CD4-positive, alpha-beta memory T cell (primary cell): ENCODE measurements at regions not wholly inside any gene's neighbourhood (a gene's known extent, or its start where the extent isn't known, plus 50 kb on each side); places are given as distances from the start of the nearest gene placed in this dataset.
A peak's percentile ranks its signal among the peaks of the same experiment; 100 is the strongest.
"Not testable (repeated sequence)": the region's sequence is repeated elsewhere in the genome, so short reads cannot be mapped to it uniquely, and the experiment has no call there.

ENCODE experiments used
- CTCF ChIA-PET: fragments of 350-600 bp; sonication (Branson Sonifier 250); formaldehyde crosslinking; loops from one replicate; lab custom pipeline; 2021; ENCODE audit warnings: inconsistent platforms; ENCODE audit not compliant: partially characterized antibody; lab: Charles Lee
- POLR2A ChIA-PET: fragments of 350-600 bp; sonication (Branson Sonifier 250); formaldehyde crosslinking; loops from one replicate; lab custom pipeline; 2021; ENCODE audit not compliant: partially characterized antibody; lab: Charles Lee
- DNase-seq, 5 donors: peaks; one replicate each; pipeline versions ENCODE4 v3.0.0 to v3.0.0-alpha.2; 2020 to 2022; ENCODE audit warnings: mixed read lengths in 1 of 5
- H3K27ac ChIP-seq: one replicate; pipeline ENCODE4 v1.7.0; 2013; ENCODE audit warnings: low read depth, low read length
- H3K27me3 ChIP-seq: 2 replicates; pipeline ENCODE4 v1.7.0; 2013; ENCODE audit warnings: mild to moderate bottlenecking, low read length, moderate library complexity; ENCODE audit not compliant: insufficient read depth
- H3K36me3 ChIP-seq: 2 replicates; pipeline ENCODE4 v1.7.0; 2013; ENCODE audit warnings: mild to moderate bottlenecking, low read length, moderate library complexity; ENCODE audit not compliant: insufficient read depth
- H3K4me1 ChIP-seq: 2 replicates; pipeline ENCODE4 v1.7.0; 2013; ENCODE audit warnings: mild to moderate bottlenecking, low read length, moderate library complexity; ENCODE audit not compliant: insufficient read depth
- H3K4me3 ChIP-seq, 2 donors: one replicate each; pipeline ENCODE4 v1.7.0; 2013; ENCODE audit warnings: low read length in 2 of 2, mild to moderate bottlenecking in 1 of 2
- H3K9me3 ChIP-seq, 2 donors: one replicate each; pipeline ENCODE4 v1.7.0; 2013; ENCODE audit warnings: low read length in 2 of 2, control low read depth in 1 of 2; ENCODE audit not compliant: control insufficient read depth in 1 of 2
- H3K27ac Mint-ChIP-seq, 7 donors: one replicate each; pipeline ENCODE4 v1.8.0; 2020 to 2021; ENCODE audit warnings: mixed read lengths in 7 of 7, mild to moderate bottlenecking in 6 of 7, inconsistent platforms in 3 of 7, moderate library complexity in 3 of 7
- H3K27me3 Mint-ChIP-seq, 2 donors: one replicate each; pipeline ENCODE4 v1.8.0; 2020 to 2021; ENCODE audit warnings: mixed read lengths in 2 of 2
- H3K36me3 Mint-ChIP-seq, 2 donors: one replicate each; pipeline ENCODE4 v1.8.0; 2020 to 2021; ENCODE audit warnings: mixed read lengths in 2 of 2, inconsistent platforms in 1 of 2, mild to moderate bottlenecking in 1 of 2
- H3K4me1 Mint-ChIP-seq, 4 donors: one replicate each; pipeline ENCODE4 v1.8.0; 2020 to 2021; ENCODE audit warnings: mixed read lengths in 4 of 4, mild to moderate bottlenecking in 1 of 4
- H3K4me3 Mint-ChIP-seq, 8 donors: one replicate each; pipeline ENCODE4 v1.8.0; 2020 to 2021; ENCODE audit warnings: mixed read lengths in 8 of 8, mild to moderate bottlenecking in 7 of 8, moderate library complexity in 6 of 8, inconsistent platforms in 3 of 8
- H3K9me3 Mint-ChIP-seq, 8 donors: one replicate each; pipeline ENCODE4 v1.8.0; 2020 to 2021; ENCODE audit warnings: mixed read lengths in 8 of 8, mild to moderate bottlenecking in 5 of 8, inconsistent platforms in 3 of 8, moderate library complexity in 1 of 8
- intact Hi-C: fragments of 100-400 bp; cut with micrococcal nuclease; formaldehyde crosslinking; loops from one replicate; pipeline ENCODE4 v1.15.1; 2023

GRCh38 chr12:31896514-31897039 is 62.6 kb upstream of the RESF1 start:
- intact Hi-C loops, result loop anchor here (1.0 to 2.0 kb wide), 11 partner anchors 21 to 243 kb away; partner anchors contain the start of genes AMN1, ETFBKMT and RESF1
- H3K36me3 Mint-ChIP-seq, result peaks cover 37 to 43% of the 10 kb centered on the region in 2 donors
- CTCF ChIA-PET, result interaction anchor here (0.7 to 4.2 kb wide), 11 partner anchors 18 to 244 kb away, joined by 3 to 25 read pairs (median 4); partner anchors contain the start of genes AMN1 and RESF1
- H3K36me3 ChIP-seq, result no peaks in the 10 kb centered on the region
- no peaks in the 10 kb centered on the region for H3K27me3 ChIP-seq
- H3K4me3 Mint-ChIP-seq, result peak overlapping the region; percentile 63 to 88 (median 74)
- peaks cover 75% of the 10 kb centered on the region for H3K4me1 ChIP-seq
- POLR2A ChIA-PET, result interaction anchor here (0.7 to 11.0 kb wide), 50 partner anchors 8 to 237 kb away, joined by 3 to 335 read pairs (median 5); partner anchors contain the start of genes AMN1, ETFBKMT and RESF1
- peak; percentile 88 to 95 (median 94) for DNase-seq
- H3K27ac ChIP-seq, result peak overlapping the region; percentile 55
- H3K9me3 ChIP-seq, result peaks cover 9 to 21% of the 10 kb centered on the region in 2 donors
- no peaks in the 10 kb centered on the region for H3K27me3 Mint-ChIP-seq
- H3K4me3 ChIP-seq, result peak overlapping the region; percentile 9 to 22
- H3K4me1 Mint-ChIP-seq, result peaks cover 34 to 78% (median 49%) of the 10 kb centered on the region in 4 donors
- H3K9me3 Mint-ChIP-seq, result peaks cover 5 to 81% (median 66%) of the 10 kb centered on the region in 8 donors
- peak overlapping the region; percentile 91 to 99 (median 97) for H3K27ac Mint-ChIP-seq

- Mint-ChIP-seq H3K4me1 (peaks cover 42 to 87% (median 56%) of the 10 kb centered on the region in 4 donors), H3K27ac (peak overlapping the region; percentile 91 to 99 (median 97)), H3K27me3 (no peaks in the 10 kb centered on the region), H3K36me3 (peaks cover 40 to 51% of the 10 kb centered on the region in 2 donors), H3K9me3 (peaks cover 5 to 88% (median 71%) of the 10 kb centered on the region in 8 donors), H3K4me3 (peak overlapping the region; percentile 57 to 88 (median 76))
- H3K4me1 ChIP-seq, result peaks cover 85% of the 10 kb centered on the region
- intact Hi-C loops, result loop anchor here (1.0 to 2.0 kb wide), 11 partner anchors 20 to 242 kb away; partner anchors contain the start of genes AMN1, ETFBKMT and RESF1
- no peaks in the 10 kb centered on the region for H3K27me3 ChIP-seq
- H3K27ac ChIP-seq, result peak overlapping the region; percentile 55
- POLR2A ChIA-PET, result interaction anchor here (0.7 to 11.0 kb wide), 51 partner anchors 7 to 236 kb away, joined by 3 to 335 read pairs (median 5); partner anchors contain the start of genes AMN1, ETFBKMT and RESF1
- peaks cover 9 to 21% of the 10 kb centered on the region in 2 donors for H3K9me3 ChIP-seq
- CTCF ChIA-PET, result interaction anchor here (0.7 to 4.2 kb wide), 11 partner anchors 17 to 167 kb away, joined by 3 to 25 read pairs (median 4); partner anchors contain the start of genes AMN1 and RESF1
- H3K4me3 ChIP-seq, result peak overlapping the region in 1 of 2 donors; percentile 46
- no peaks in the 10 kb centered on the region for H3K36me3 ChIP-seq
- no peak for DNase-seq
Measured at GRCh38 chr12:31895449-31896150, 63.6 kb upstream of the RESF1 start.

- intact Hi-C loops, result no loop called here
- Mint-ChIP-seq H3K4me1 (peaks cover 36 to 76% (median 53%) of the 10 kb centered on the region in 4 donors), H3K27me3 (no peaks in the 10 kb centered on the region), H3K4me3 (peak overlapping the region; percentile 20 to 81 (median 70)), H3K36me3 (peaks cover 51 to 57% of the 10 kb centered on the region in 2 donors), H3K27ac (peak overlapping the region; percentile 85 to 91 (median 89)), H3K9me3 (peaks cover 2 to 75% (median 67%) of the 10 kb centered on the region in 8 donors)
- CTCF ChIA-PET, result interaction anchor here (0.7 to 2.1 kb wide), 10 partner anchors 10 to 209 kb away, joined by 3 to 8 read pairs (median 4); no protein-coding TSS in a partner anchor
- Histone ChIP-seq H3K4me3 (peak overlapping the region in 1 of 2 donors; percentile 15), H3K4me1 (peaks cover 81% of the 10 kb centered on the region), H3K27ac (peak overlapping the region; percentile 33), H3K27me3 (no peaks in the 10 kb centered on the region), H3K9me3 (peaks cover 16 to 27% of the 10 kb centered on the region in 2 donors), H3K36me3 (no peaks in the 10 kb centered on the region)
- POLR2A ChIA-PET, result interaction anchor here (0.5 to 11.0 kb wide), 28 partner anchors 9 to 231 kb away, joined by 3 to 335 read pairs (median 4); partner anchors contain the start of genes AMN1, ETFBKMT and RESF1
- DNase-seq, result peak in 4 of 5 donors; percentile 63 to 75 (median 70)
Measured at GRCh38 chr12:31890295-31891285, 68.6 kb upstream of the RESF1 start.

- H3K27ac ChIP-seq, result no peak overlapping the region
- peaks cover 25 to 48% (median 38%) of the 10 kb centered on the region in 4 donors for H3K4me1 Mint-ChIP-seq
- peaks cover 48% of the 10 kb centered on the region for H3K4me1 ChIP-seq
Measured at GRCh38 chr12:31887109-31887811, 72.0 kb upstream of the RESF1 start.

GRCh38 chr12:31882682-31883081 is 76.5 kb upstream of the RESF1 start:
- peak overlapping the region in 1 of 7 donors; percentile 42 for H3K27ac Mint-ChIP-seq
- H3K9me3 Mint-ChIP-seq, result peaks cover 2 to 51% (median 33%) of the 10 kb centered on the region in 8 donors
- intact Hi-C loops, H3K4me3 ChIP-seq, CTCF ChIA-PET, H3K4me3 Mint-ChIP-seq, H3K27me3 Mint-ChIP-seq, DNase-seq, H3K27ac ChIP-seq, H3K27me3 ChIP-seq, H3K36me3 ChIP-seq: not testable (repeated sequence)
- peaks cover 24 to 25% of the 10 kb centered on the region in 2 donors for H3K36me3 Mint-ChIP-seq
- Histone ChIP-seq H3K4me1 (peaks cover 19% of the 10 kb centered on the region), H3K9me3 (peaks cover 7 to 11% of the 10 kb centered on the region in 2 donors)
- peaks cover 14 to 35% (median 24%) of the 10 kb centered on the region in 4 donors for H3K4me1 Mint-ChIP-seq
- POLR2A ChIA-PET, result interaction anchor here (2.4 to 2.5 kb wide), 2 partner anchors 14 to 77 kb away, joined by 10 to 13 read pairs; partner anchors contain the start of gene RESF1

More at GRCh38 chr12:31887109-31887811, 72.0 kb upstream of the RESF1 start:
- intact Hi-C loops, result no loop called here
- ChIA-PET CTCF (no interaction called here), POLR2A (interaction anchor here (1.0 to 11.0 kb wide), 7 partner anchors 8 to 84 kb away, joined by 3 to 335 read pairs (median 5); partner anchors contain the start of gene RESF1)
- H3K27me3 ChIP-seq, result no peaks in the 10 kb centered on the region
- H3K9me3 ChIP-seq, result peaks cover 16 to 21% of the 10 kb centered on the region in 2 donors
- no peaks in the 10 kb centered on the region for H3K27me3 Mint-ChIP-seq
- H3K36me3 Mint-ChIP-seq, result peaks cover 39 to 47% of the 10 kb centered on the region in 2 donors
- peak overlapping the region in 5 of 8 donors; percentile 1 to 61 (median 41) for H3K4me3 Mint-ChIP-seq
- peaks cover 2 to 68% (median 57%) of the 10 kb centered on the region in 8 donors for H3K9me3 Mint-ChIP-seq
- peak overlapping the region in 1 of 2 donors; percentile 32 for H3K4me3 ChIP-seq
- no peaks in the 10 kb centered on the region for H3K36me3 ChIP-seq
- no peak for DNase-seq
- H3K27ac Mint-ChIP-seq, result peak overlapping the region; percentile 14 to 76 (median 60)
